ENCODE measurements at regions not wholly inside any gene's neighbourhood (a gene's known extent, or its start where the extent isn't known, plus 50 kb on each side); places are given as distances from the start of the nearest gene placed in this dataset.
"Not testable (repeated sequence)": the region's sequence is repeated elsewhere in the genome, so short reads cannot be mapped to it uniquely, and the experiment has no call there.

GRCh38 chrX:113545040-113545439 lies 704.4 kb upstream of the AMOT start:
- DNase-seq (ENCODE audit: extremely low read depth, low read depth, low spot score), result no peak

- DNase-seq (ENCODE audit: extremely low read depth, low read depth, low spot score), result no peak
Observed at GRCh38 chrX:113539599-113540356, 699.1 kb upstream of the AMOT start.

- no peak for DNase-seq (ENCODE audit: extremely low read depth, low read depth, low spot score)
Observed at GRCh38 chrX:113529426-113530013, 688.9 kb upstream of the AMOT start.

GRCh38 chrX:113522814-113523213 lies 682.2 kb upstream of the AMOT start:
- DNase-seq (ENCODE audit: extremely low read depth, low read depth, low spot score), result no peak

GRCh38 chrX:113514906-113515305 lies 674.3 kb upstream of the AMOT start:
- no peak for DNase-seq (ENCODE audit: extremely low read depth, low read depth, low spot score)

GRCh38 chrX:113512700-113513395 lies 672.2 kb upstream of the AMOT start:
- no peak for DNase-seq (ENCODE audit: extremely low read depth, low read depth, low spot score)

- DNase-seq (ENCODE audit: extremely low read depth, low read depth, low spot score), result no peak
Observed at GRCh38 chrX:113510586-113510985, 670.0 kb upstream of the AMOT start.

GRCh38 chrX:113492895-113493294 lies 652.3 kb upstream of the AMOT start:
- no peak for DNase-seq (ENCODE audit: extremely low read depth, low read depth, low spot score)

GRCh38 chrX:113473418-113473817 lies 632.8 kb upstream of the AMOT start:
- no peak for DNase-seq (ENCODE audit: extremely low read depth, low read depth, low spot score)

- not testable (repeated sequence) for DNase-seq (ENCODE audit: extremely low read depth, low read depth, low spot score)
Observed at GRCh38 chrX:113473015-113473414, 632.4 kb upstream of the AMOT start.

GRCh38 chrX:113470166-113470565 lies 629.5 kb upstream of the AMOT start:
- DNase-seq (ENCODE audit: extremely low read depth, low read depth, low spot score), result no peak

- DNase-seq (ENCODE audit: extremely low read depth, low read depth, low spot score), result no peak
Observed at GRCh38 chrX:113457719-113458118, 617.1 kb upstream of the AMOT start.

- DNase-seq (ENCODE audit: extremely low read depth, low read depth, low spot score), result no peak
Observed at GRCh38 chrX:113455582-113455981, 615.0 kb upstream of the AMOT start.

GRCh38 chrX:113429011-113429410 lies 588.4 kb upstream of the AMOT start:
- DNase-seq (ENCODE audit: extremely low read depth, low read depth, low spot score), result no peak

- no peak for DNase-seq (ENCODE audit: extremely low read depth, low read depth, low spot score)
Observed at GRCh38 chrX:113422323-113422722, 581.7 kb upstream of the AMOT start.

- DNase-seq (ENCODE audit: extremely low read depth, low read depth, low spot score), result no peak
Observed at GRCh38 chrX:113421432-113421831, 580.8 kb upstream of the AMOT start.

GRCh38 chrX:113412106-113412505 lies 571.5 kb upstream of the AMOT start:
- DNase-seq (ENCODE audit: extremely low read depth, low read depth, low spot score), result no peak

GRCh38 chrX:113408843-113409242 lies 568.2 kb upstream of the AMOT start:
- DNase-seq (ENCODE audit: extremely low read depth, low read depth, low spot score), result no peak

- peak; percentile 34 for DNase-seq (ENCODE audit: extremely low read depth, low read depth, low spot score)
Observed at GRCh38 chrX:113400193-113400704, 559.6 kb upstream of the AMOT start.

GRCh38 chrX:113399506-113400192 lies 559.0 kb upstream of the AMOT start:
- DNase-seq (ENCODE audit: extremely low read depth, low read depth, low spot score), result peak; percentile 10

- DNase-seq (ENCODE audit: extremely low read depth, low read depth, low spot score), result no peak
Observed at GRCh38 chrX:113392355-113392754, 551.7 kb upstream of the AMOT start.
